Activated CD4-positive, alpha-beta T cell treated with anti-CD3 and anti-CD28 coated beads for 1 hour (primary cell): ENCODE measurements at regions not wholly inside any gene's neighbourhood (a gene's known extent, or its start where the extent isn't known, plus 50 kb on each side); places are given as distances from the start of the nearest gene placed in this dataset.
"Not testable (repeated sequence)": the region's sequence is repeated elsewhere in the genome, so short reads cannot be mapped to it uniquely, and the experiment has no call there.

ENCODE experiments used
- DNase-seq: peaks from one replicate; pipeline ENCODE4 v3.0.0-alpha.2; 2020

DNA sequence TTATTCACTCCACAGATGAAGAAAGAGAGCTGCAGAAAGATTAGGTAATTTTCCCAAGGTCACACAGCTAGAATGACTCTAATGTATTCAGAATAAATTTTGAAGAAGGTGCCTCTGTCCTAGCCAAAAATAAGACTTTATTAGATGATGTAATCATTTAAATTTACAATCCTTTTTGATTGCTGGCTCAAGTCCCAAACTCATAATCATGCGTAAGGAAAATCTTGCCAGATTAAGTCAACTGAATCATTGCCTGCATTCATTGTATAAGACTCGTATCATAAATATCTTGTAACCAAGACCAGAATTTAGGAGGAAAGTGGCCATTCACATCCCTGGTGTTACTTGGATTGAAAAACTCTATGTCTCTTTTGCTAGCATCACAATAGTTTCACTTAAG, 53.1 kb upstream of the STK39 start:
- no peak for DNase-seq

- no peak for DNase-seq
These were observed 56.8 kb upstream of the STK39 start for GRCh38 chr2:168304024-168304681.

- no peak for DNase-seq
These were observed 60.0 kb upstream of the STK39 start for GRCh38 chr2:168307379-168307778.

DNA sequence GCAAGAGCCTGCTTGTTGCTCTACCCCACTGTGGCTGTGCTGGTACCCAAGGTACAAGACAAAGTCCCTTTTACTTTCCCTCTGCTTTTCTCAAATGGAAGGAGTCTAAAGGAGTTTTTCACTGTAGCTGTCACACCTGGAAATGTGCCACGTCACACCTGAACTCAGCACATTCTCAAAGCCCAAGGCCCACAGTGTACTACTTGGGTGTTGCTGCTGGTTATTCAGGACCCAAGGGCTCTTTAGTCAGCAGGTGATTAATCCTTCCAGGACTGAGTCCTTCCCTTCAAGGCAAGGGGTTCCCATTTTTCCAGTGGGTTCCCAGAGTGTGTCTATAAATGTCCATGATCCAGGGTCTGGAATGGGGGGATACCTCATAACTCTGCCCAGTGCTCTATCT, 63.2 kb upstream of the STK39 start:
- no peak for DNase-seq

- DNase-seq = no peak
These were observed 64.0 kb upstream of the STK39 start for GRCh38 chr2:168311261-168311910.

DNA sequence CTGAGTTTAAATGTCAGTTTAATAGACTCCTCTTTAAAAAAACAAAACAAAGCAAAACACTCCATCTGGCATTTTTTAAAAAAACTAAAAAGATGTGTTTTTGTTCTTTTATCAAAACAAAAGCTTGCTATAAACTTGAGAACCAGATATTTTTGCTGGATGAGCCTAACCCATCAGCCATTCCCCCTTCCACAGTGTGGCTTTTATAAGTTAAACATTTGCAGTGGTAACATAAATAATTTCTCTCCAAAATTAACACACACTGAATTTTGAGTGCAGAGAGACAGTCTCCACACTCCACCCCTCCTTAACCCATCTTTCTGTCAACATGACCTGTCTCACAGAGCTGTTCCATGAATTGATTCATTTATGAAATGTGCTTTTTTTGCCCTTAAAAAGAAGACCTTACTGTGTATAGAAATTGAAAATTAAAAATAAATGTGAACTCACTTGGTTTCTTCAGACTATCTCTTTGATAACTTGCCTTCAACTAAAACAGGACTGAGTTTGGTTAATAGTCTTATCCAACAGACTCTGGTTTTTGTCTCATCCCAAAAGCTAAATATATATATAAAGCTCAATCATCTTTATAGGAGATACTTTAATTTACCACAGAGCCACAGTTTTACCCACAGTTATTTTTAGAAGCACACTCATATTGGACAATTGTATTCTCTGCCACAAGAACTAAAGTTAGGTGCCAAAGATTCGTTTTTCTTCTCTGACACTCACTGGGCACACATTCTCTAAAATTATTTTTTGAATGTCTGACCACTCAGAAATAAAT, 64.8 kb upstream of the STK39 start:
- no peak for DNase-seq

- no peak for DNase-seq
These were observed 66.8 kb upstream of the STK39 start for GRCh38 chr2:168314236-168314635.

DNA sequence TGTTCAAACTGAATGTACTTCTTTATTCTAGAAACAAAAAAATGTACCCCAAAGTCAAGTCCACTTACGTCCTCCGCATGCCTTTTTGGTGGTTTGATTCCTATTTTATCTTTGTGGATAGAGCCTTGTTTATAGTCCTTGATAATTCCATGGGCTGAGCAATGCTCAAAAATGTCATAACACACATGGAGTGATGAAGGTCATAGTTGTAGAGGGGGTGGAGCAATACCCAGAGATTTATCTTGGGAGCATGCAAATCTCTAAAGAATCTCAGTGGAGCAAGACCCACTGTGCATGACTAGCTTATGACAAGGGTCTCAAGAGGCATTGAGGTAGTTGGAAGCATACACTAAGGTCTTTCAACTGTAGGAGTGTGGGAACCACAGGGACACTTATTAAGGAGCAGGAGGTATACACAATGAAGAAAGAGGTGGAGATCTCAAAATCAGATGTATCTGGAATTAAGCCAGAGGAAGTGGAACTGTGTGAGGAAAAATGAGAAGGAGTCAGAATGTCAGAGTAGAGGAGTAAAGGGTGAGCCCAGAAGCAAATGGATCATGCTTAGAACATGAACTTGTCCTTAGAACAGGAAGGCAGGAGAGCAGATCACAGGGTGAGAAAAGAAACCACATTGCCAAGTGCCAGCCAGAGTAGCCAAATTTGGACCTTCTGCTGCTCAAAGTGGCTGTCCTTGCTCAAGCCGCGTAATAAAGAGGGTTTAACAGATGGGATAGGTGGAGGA, 68.1 kb upstream of the STK39 start:
- no peak for DNase-seq

GRCh38 chr2:168316073-168316440, 68.7 kb upstream of the STK39 start:
- DNase-seq = no peak

- no peak for DNase-seq
These were observed 69.9 kb upstream of the STK39 start for GRCh38 chr2:168317282-168317681.

- DNase-seq = no peak
These were observed 72.9 kb upstream of the STK39 start for GRCh38 chr2:168320267-168320666.

GRCh38 chr2:168322325-168323007, 75.1 kb upstream of the STK39 start:
- no peak for DNase-seq

DNA sequence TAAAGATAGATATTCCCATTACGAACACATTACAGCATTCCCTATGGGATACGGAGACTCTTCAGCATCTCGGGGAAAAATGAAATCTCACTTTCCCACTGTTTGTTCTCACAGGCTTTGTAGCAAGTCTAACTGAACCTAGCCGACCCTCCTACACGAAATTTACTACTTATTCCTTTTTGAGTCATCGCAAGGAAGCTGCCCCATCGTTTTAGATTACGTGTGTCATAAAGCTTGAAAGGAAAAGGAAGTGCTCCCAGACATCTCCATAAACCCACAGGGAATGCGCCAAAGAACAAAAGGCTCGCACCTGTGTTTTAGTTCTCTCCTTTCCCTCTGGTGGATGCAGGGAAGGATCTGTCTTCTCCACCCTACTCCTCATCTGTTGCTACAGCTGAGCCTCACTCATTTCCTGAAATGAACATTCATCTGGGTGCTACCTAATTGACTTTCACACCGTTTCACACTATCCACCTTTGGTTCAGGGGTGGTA, 76.2 kb upstream of the STK39 start:
- DNase-seq = no peak

- DNase-seq = no peak
These were observed 79.2 kb upstream of the STK39 start for GRCh38 chr2:168326572-168326971.

- no peak for DNase-seq
These were observed 79.9 kb upstream of the STK39 start for GRCh38 chr2:168327328-168327727.

- no peak for DNase-seq
These were observed 81.0 kb upstream of the STK39 start for GRCh38 chr2:168328421-168328820.

GRCh38 chr2:168330624-168331423, 83.4 kb upstream of the STK39 start:
- DNase-seq = no peak

DNA sequence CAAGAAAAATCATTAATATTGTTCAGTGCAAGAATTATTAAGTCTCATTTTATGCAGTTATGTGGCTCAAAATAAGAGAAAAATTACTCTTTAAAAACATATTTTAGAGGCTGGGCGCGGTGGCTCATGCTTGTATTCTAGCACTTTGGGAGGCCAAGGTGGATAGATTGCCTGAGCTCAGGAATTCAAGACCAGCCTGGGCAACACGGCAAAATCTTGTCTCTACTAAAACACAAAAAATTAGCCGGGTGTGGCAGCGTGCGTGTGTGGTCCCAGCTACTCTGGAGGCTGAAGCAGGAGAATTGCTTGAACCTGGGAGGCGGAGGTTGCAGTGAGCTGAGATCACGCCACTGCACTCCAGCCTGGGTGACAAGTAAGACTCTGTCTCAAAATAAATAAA, 87.9 kb upstream of the STK39 start:
- not testable (repeated sequence) for DNase-seq

GRCh38 chr2:168336786-168337388, 89.5 kb upstream of the STK39 start:
- DNase-seq = peak; percentile 29

DNA sequence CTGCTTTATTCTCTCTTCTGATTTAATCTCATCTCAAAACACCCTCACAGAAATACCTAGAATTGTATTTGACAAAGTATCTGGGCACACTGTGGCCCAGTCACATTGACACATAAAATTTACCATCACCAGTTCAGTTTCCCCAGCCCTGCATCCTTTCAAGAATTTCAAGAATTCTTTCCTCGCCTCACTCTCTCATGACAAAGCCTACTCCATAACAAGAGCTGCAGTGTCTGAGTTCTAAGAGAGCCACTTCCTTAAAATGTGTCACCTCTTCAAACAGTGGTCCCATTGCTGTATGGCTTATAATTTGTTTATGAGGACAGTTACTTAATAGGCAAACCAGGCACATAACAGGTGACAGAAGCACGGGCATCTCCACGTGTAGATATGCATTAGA, 90.9 kb upstream of the STK39 start:
- DNase-seq = no peak

GRCh38 chr2:168338803-168339437, 91.5 kb upstream of the STK39 start:
- no peak for DNase-seq
